K562 (cell line): ENCODE measurements at regions not wholly inside any gene's neighbourhood (a gene's known extent, or its start where the extent isn't known, plus 50 kb on each side); places are given as distances from the start of the nearest gene placed in this dataset.
"Not testable (repeated sequence)": the region's sequence is repeated elsewhere in the genome, so short reads cannot be mapped to it uniquely, and the experiment has no call there.

Source experiments
- CTCF ChIP-seq, 3 experiments: IDR thresholded peaks in 2 of 3; conservative IDR thresholded peaks in 1 of 3; 2 replicates each; pipeline ENCODE4 v1.5.1; 2011 to 2012; ENCODE audit warnings: low read length in 3 of 3, mild to moderate bottlenecking in 3 of 3, control low read depth in 2 of 3, improper control_type of control experiment in 1 of 3, inconsistent platforms in 1 of 3, low read depth in 1 of 3, mixed read lengths in 1 of 3, moderate library complexity in 1 of 3; ENCODE audit not compliant: insufficient read depth in 2 of 3
- DLX4 ChIP-seq: fragments of 250-450 bp; sonication (Bioruptor Pico); IDR thresholded peaks from 2 replicates; pipeline ENCODE4 v1.6.1; 2021; ENCODE audit warnings: mild to moderate bottlenecking
- KDM4B ChIP-seq, 2 experiments: fragments of 450-650 bp in 1 of 2; sonication (generic) in 1 of 2; IDR thresholded peaks; 2 replicates each; pipeline ENCODE4 v1.6.1; 2016 to 2017; ENCODE audit warnings: borderline replicate concordance in 2 of 2, antibody characterized with exemption in 1 of 2, low read depth in 1 of 2, mild to moderate bottlenecking in 1 of 2
- MTA2 ChIP-seq: fragments of 450-650 bp; IDR thresholded peaks from 2 replicates; pipeline ENCODE4 v1.6.1; 2016; ENCODE audit warnings: low read depth
- POLR2A ChIP-seq: fragments of 450-650 bp; conservative IDR thresholded peaks from 2 replicates; pipeline ENCODE4 v1.6.1; 2016
- POLR2AphosphoS5 ChIP-seq: IDR thresholded peaks from 2 replicates; pipeline ENCODE4 v1.6.1; 2011; ENCODE audit warnings: mild to moderate bottlenecking, low read depth, low read length, moderate library complexity; ENCODE audit not compliant: control insufficient read depth, insufficient read depth
- REST ChIP-seq, 2 experiments: fragments of 450-650 bp; formaldehyde crosslinking in 1 of 2; IDR thresholded peaks; 2 replicates each; pipeline versions ENCODE4 v1.4.0 to v1.6.1; 2014 to 2020; ENCODE audit warnings: mild to moderate bottlenecking in 2 of 2, borderline replicate concordance in 1 of 2, low read depth in 1 of 2
- ZFX ChIP-seq: sonication (generic); formaldehyde crosslinking; IDR thresholded peaks from 2 replicates; pipeline ENCODE4 v1.8.0; 2022; ENCODE audit warnings: mild to moderate bottlenecking, missing genetic modification reagents, moderate library complexity
- ZNF184 ChIP-seq: sonication (generic); formaldehyde crosslinking; IDR thresholded peaks from 2 replicates; pipeline ENCODE4 v1.5.0; 2020; ENCODE audit warnings: missing genetic modification reagents

GRCh38 chr15:21031703-21032102 lies 165.6 kb upstream of the POTEB2 start:
- not testable (repeated sequence) for TF ChIP-seq MTA2; CTCF (IDR thresholded peaks at IDR 0.05 in 2 of 3, conservative IDR thresholded peaks at IDR 0.05 in 1 of 3; ENCODE audit: insufficient read depth in 2 of 3, low read depth in 1 of 3, low read length in 3 of 3); POLR2A; KDM4B (IDR thresholded peaks at IDR 0.05; ENCODE audit: borderline replicate concordance in 2 of 2, low read depth in 1 of 2); DLX4 (CRISPR knock-in tag); POLR2AphosphoS5; ZNF184 (CRISPR knock-in tag); ZFX (CRISPR knock-in tag); REST (IDR thresholded peaks at IDR 0.05; ENCODE audit: borderline replicate concordance); REST (CRISPR knock-in tag; IDR thresholded peaks at IDR 0.05; ENCODE audit: low read depth)
